Hematopoietic multipotent progenitor cell treated with erythropoietin and hydrocortisone succinate and interleukin-3 and kit ligand, for 8 days (in vitro differentiated cells): ENCODE measurements at regions not wholly inside any gene's neighbourhood (a gene's known extent, or its start where the extent isn't known, plus 50 kb on each side); places are given as distances from the start of the nearest gene placed in this dataset.
"Not testable (repeated sequence)": the region's sequence is repeated elsewhere in the genome, so short reads cannot be mapped to it uniquely, and the experiment has no call there.

Experiments
- DNase-seq: peaks from one replicate; pipeline ENCODE4 v3.0.0-alpha.2; 2015

- no peak for DNase-seq
These were observed 369.2 kb upstream of the CCNH start for GRCh38 chr5:87781976-87782375.

GRCh38 chr5:87780831-87781760 lies 368.4 kb upstream of the CCNH start:
- DNase-seq, result peak; percentile 84

- DNase-seq, result no peak
These were observed 366.1 kb upstream of the CCNH start for GRCh38 chr5:87778876-87779275.

- DNase-seq, result no peak
These were observed 365.1 kb upstream of the CCNH start for GRCh38 chr5:87777877-87778276.

GRCh38 chr5:87776785-87777184 lies 364.1 kb upstream of the CCNH start:
- no peak for DNase-seq

- not testable (repeated sequence) for DNase-seq
These were observed 363.6 kb upstream of the CCNH start for GRCh38 chr5:87776302-87776701.

GRCh38 chr5:87775228-87775627 lies 362.5 kb upstream of the CCNH start:
- DNase-seq, result no peak

- DNase-seq, result no peak
These were observed 362.1 kb upstream of the CCNH start for GRCh38 chr5:87774804-87775203.

GRCh38 chr5:87770601-87771121 lies 357.9 kb upstream of the CCNH start:
- no peak for DNase-seq

GRCh38 chr5:87770016-87770570 lies 357.4 kb upstream of the CCNH start:
- no peak for DNase-seq

GRCh38 chr5:87769157-87769556 lies 356.4 kb upstream of the CCNH start:
- DNase-seq, result no peak

GRCh38 chr5:87768190-87768589 lies 355.5 kb upstream of the CCNH start:
- no peak for DNase-seq

GRCh38 chr5:87765009-87765408 lies 352.3 kb upstream of the CCNH start:
- no peak for DNase-seq

GRCh38 chr5:87762631-87763030 lies 349.9 kb upstream of the CCNH start:
- no peak for DNase-seq

GRCh38 chr5:87756951-87757350 lies 344.2 kb upstream of the CCNH start:
- DNase-seq, result no peak

GRCh38 chr5:87755360-87755759 lies 342.6 kb upstream of the CCNH start:
- no peak for DNase-seq

GRCh38 chr5:87754009-87754757 lies 341.5 kb upstream of the CCNH start:
- DNase-seq, result no peak

GRCh38 chr5:87752362-87752761 lies 339.6 kb upstream of the CCNH start:
- no peak for DNase-seq

- no peak for DNase-seq
These were observed 339.1 kb upstream of the CCNH start for GRCh38 chr5:87751824-87752223.

GRCh38 chr5:87746891-87747377 lies 334.2 kb upstream of the CCNH start:
- no peak for DNase-seq

- no peak for DNase-seq
These were observed 333.6 kb upstream of the CCNH start for GRCh38 chr5:87746341-87746740.

GRCh38 chr5:87741881-87742280 lies 329.2 kb upstream of the CCNH start:
- no peak for DNase-seq

- DNase-seq, result no peak
These were observed 323.2 kb upstream of the CCNH start for GRCh38 chr5:87735923-87736322.
